Activated CD4-positive, alpha-beta T cell treated with anti-CD3 and anti-CD28 coated beads, Interleukin-2, amount 10 ng/mL, durations not matched to agents 7 days and 5 days (primary cell): ENCODE measurements at regions not wholly inside any gene's neighbourhood (a gene's known extent, or its start where the extent isn't known, plus 50 kb on each side); places are given as distances from the start of the nearest gene placed in this dataset.

Source experiments
- CTCF ChIA-PET: fragments of 350-600 bp; sonication (Branson Sonifier 250); formaldehyde crosslinking; loops from one replicate; lab custom pipeline; 2021; ENCODE audit warnings: antibody characterized with exemption; lab: Charles Lee
- POLR2A ChIA-PET: fragments of 350-600 bp; sonication (Branson Sonifier 250); formaldehyde crosslinking; loops from one replicate; lab custom pipeline; 2021; ENCODE audit warnings: antibody characterized with exemption; lab: Charles Lee
- DNase-seq: peaks from one replicate; pipeline ENCODE4 v3.0.0-alpha.2; 2020
- H3K27ac Mint-ChIP-seq: one replicate; pipeline ENCODE4 v1.8.0; 2021; ENCODE audit warnings: mild to moderate bottlenecking, moderate library complexity, mixed read lengths
- H3K27me3 Mint-ChIP-seq: one replicate; pipeline ENCODE4 v1.8.0; 2021; ENCODE audit warnings: mixed read lengths
- H3K36me3 Mint-ChIP-seq: one replicate; pipeline ENCODE4 v1.8.0; 2021; ENCODE audit warnings: low read depth, mixed read lengths
- H3K4me1 Mint-ChIP-seq: one replicate; pipeline ENCODE4 v1.8.0; 2021; ENCODE audit warnings: mixed read lengths
- H3K4me3 Mint-ChIP-seq: one replicate; pipeline ENCODE4 v1.8.0; 2021; ENCODE audit warnings: mild to moderate bottlenecking, moderate library complexity, mixed read lengths
- H3K9me3 Mint-ChIP-seq: one replicate; pipeline ENCODE4 v1.8.0; 2021; ENCODE audit warnings: mixed read lengths

DNA sequence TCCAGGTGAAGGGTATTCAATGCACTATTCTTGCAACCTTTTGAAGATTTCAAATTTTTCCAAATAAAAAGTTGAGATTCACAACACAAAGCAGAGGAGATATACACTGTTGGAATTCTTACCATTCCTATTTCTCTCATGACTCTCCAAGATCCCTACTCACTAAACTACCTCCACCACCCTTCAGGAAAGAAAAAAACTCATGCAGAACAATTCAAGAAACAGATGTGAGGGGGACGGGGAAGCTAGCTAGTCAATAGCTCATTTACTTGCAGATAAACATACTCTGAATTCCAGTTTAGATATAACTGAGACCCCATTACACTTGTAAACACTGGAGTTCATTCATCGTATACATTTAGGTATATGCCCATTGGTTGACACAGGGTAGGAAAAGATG lies 90.0 kb upstream of the SERP2 start:
- no peak for DNase-seq
- CTCF ChIA-PET, result no interaction called here
- peaks cover 15% of the 10 kb centered on the region for H3K27me3 Mint-ChIP-seq
- H3K27ac Mint-ChIP-seq, result no peak overlapping the region
- POLR2A ChIA-PET, result no interaction called here
- peaks cover 3% of the 10 kb centered on the region for H3K9me3 Mint-ChIP-seq
- H3K36me3 Mint-ChIP-seq, result no peaks in the 10 kb centered on the region
- no peak overlapping the region for H3K4me3 Mint-ChIP-seq
- no peaks in the 10 kb centered on the region for H3K4me1 Mint-ChIP-seq

DNA sequence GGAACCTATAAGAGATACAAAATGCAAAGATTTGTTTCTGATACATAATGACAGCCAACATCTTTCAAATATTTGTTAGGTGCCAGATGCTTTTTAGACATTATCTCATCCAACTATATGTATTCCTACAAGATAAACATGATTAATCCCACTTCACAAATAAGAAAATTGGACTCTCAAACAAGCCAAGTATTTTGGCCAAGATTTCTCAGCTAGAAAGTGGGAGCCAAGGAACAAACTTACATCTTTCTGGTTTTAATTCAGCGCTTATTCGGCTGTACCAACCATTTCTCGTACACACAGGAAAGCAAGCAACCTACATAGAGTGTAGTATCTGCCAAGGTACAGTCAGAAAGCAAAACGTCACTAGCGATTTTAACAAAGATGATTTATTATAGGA lies 85.7 kb upstream of the SERP2 start:
- CTCF ChIA-PET, result interaction anchor here (0.6 kb wide), 1 partner anchor 79 kb away, joined by 3 read pairs; no protein-coding TSS in a partner anchor
- Mint-ChIP-seq H3K36me3 (no peaks in the 10 kb centered on the region), H3K4me3 (no peak overlapping the region), H3K27ac (no peak overlapping the region), H3K9me3 (peaks cover 5% of the 10 kb centered on the region), H3K4me1 (peaks cover 2% of the 10 kb centered on the region), H3K27me3 (peaks cover 26% of the 10 kb centered on the region)
- POLR2A ChIA-PET, result no interaction called here
- DNase-seq, result no peak

GRCh38 chr13:44292545-44292944 lies 81.1 kb upstream of the SERP2 start:
- ChIA-PET POLR2A (no interaction called here), CTCF (no interaction called here)
- peaks cover 11% of the 10 kb centered on the region for H3K27me3 Mint-ChIP-seq
- peaks cover 14% of the 10 kb centered on the region for H3K4me1 Mint-ChIP-seq
- H3K9me3 Mint-ChIP-seq, result peaks cover 5% of the 10 kb centered on the region
- DNase-seq, result no peak
- H3K4me3 Mint-ChIP-seq, result no peak overlapping the region
- no peak overlapping the region for H3K27ac Mint-ChIP-seq
- H3K36me3 Mint-ChIP-seq, result no peaks in the 10 kb centered on the region

DNA sequence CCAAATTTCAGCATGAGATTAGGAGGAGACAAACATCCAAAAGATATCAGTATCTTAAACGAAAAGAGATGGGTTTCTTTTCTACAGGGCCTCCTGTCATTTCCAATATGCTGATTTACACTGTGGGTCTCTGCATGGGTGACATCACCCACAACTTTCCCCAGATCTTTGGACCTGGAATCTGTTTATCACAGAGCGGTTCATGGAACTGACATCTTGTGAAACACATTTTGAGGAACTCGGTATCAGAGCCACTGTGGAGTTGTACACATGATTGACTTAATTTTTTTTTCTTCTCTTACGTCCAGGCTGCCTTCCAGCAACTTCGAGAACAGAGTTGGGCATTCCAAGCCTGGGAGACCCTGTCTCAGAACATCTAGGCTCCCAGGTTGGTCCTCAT lies 80.2 kb upstream of the SERP2 start:
- Mint-ChIP-seq H3K27me3 (peaks cover 11% of the 10 kb centered on the region), H3K9me3 (peaks cover 5% of the 10 kb centered on the region), H3K4me1 (peaks cover 14% of the 10 kb centered on the region), H3K36me3 (no peaks in the 10 kb centered on the region), H3K27ac (no peak overlapping the region), H3K4me3 (no peak overlapping the region)
- POLR2A ChIA-PET, result no interaction called here
- CTCF ChIA-PET, result no interaction called here
- DNase-seq, result no peak

DNA sequence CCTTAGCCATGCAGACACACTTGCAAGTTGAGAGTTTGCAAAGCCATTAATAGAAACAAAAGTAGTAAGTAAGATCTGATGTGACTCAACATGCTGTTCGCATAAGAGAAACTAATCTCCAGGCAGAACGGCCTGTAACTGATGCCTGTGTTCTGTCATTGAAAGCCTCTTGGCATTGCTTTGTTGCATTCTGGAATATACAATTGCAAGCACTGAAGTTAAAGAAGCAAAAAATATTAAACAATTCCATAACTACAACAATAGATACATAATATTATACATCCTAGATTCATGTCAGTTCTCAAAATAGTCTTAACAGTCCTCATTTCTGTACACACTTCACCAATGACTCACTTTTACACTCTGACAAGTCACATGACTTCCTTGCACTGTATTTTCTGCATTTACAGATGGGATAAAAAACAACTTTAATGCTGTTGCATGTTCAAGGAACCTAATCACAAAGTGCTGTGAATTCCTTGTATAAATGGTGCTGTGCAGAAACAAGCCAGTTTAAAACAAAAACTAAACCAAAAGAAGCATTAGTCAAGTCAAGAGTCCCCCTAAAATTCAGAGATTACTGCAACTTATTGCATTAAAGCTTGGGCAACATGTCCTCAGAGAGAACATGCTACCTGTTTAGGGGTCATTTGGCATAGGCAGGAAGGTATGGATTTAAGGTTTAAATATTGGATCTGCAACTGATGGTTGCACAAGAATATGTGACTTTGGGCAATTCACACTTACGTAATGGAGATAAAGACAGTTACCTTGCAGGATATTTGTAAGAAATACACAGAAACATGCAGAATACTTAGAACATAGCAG lies 79.5 kb upstream of the SERP2 start:
- no peak overlapping the region for H3K4me3 Mint-ChIP-seq
- POLR2A ChIA-PET, result interaction anchor here (0.6 kb wide), 1 partner anchor 13 kb away, joined by 3 read pairs; no protein-coding TSS in a partner anchor
- H3K36me3 Mint-ChIP-seq, result no peaks in the 10 kb centered on the region
- CTCF ChIA-PET, result no interaction called here
- peaks cover 14% of the 10 kb centered on the region for H3K4me1 Mint-ChIP-seq
- no peak for DNase-seq
- H3K27ac Mint-ChIP-seq, result no peak overlapping the region
- H3K27me3 Mint-ChIP-seq, result peaks cover 11% of the 10 kb centered on the region
- peaks cover 5% of the 10 kb centered on the region for H3K9me3 Mint-ChIP-seq

DNA sequence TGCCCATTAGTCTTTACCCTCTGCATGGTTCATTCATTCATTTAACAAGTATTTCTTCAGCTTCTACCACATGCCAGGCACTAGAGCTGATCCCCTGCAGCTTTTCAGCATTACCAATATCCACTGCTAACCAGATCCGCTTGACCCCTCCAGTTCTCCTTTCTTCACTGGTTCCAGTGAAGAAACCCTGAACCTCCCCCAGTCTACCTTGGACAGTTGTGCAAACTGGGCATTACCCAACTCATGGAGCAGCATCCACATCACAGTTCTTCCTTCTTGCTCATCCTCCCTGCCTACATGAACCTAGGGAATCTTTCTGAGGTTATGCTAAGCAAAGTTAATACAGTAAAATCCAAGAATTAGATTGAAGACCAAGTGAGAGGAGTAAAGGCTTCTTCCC lies 78.7 kb upstream of the SERP2 start:
- Mint-ChIP-seq H3K27ac (no peak overlapping the region), H3K4me3 (no peak overlapping the region), H3K27me3 (peaks cover 10% of the 10 kb centered on the region), H3K9me3 (peaks cover 5% of the 10 kb centered on the region), H3K36me3 (no peaks in the 10 kb centered on the region), H3K4me1 (peaks cover 14% of the 10 kb centered on the region)
- CTCF ChIA-PET, result interaction anchor here (1.0 kb wide), 1 partner anchor 98 kb away, joined by 3 read pairs; no protein-coding TSS in a partner anchor
- POLR2A ChIA-PET, result interaction anchor here (0.6 kb wide), 1 partner anchor 14 kb away, joined by 3 read pairs; no protein-coding TSS in a partner anchor
- DNase-seq, result no peak

DNA sequence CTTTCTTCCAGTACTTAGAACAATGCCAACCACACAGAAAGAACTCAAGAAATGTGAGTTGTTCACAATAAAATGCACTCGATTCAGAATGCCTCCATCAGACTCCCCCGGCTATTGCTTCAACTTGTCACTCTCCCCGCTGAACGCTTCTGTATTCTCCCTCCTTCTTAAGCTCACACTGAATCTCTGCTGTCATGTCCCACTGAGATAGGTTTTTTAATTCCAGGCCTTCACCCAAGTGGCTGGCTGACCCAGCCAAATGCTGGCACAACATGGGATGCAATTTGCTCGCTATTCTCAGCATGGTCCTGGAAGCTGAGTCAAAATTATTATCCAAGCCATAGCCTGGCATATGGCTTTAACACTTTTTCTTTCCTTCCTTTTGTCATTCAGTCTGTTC lies 76.8 kb upstream of the SERP2 start:
- Mint-ChIP-seq H3K27ac (no peak overlapping the region), H3K27me3 (no peaks in the 10 kb centered on the region), H3K4me1 (peaks cover 25% of the 10 kb centered on the region), H3K9me3 (peaks cover 3% of the 10 kb centered on the region), H3K4me3 (no peak overlapping the region), H3K36me3 (no peaks in the 10 kb centered on the region)
- no peak for DNase-seq
- POLR2A ChIA-PET, result no interaction called here
- CTCF ChIA-PET, result no interaction called here

- DNase-seq, result no peak
- Mint-ChIP-seq H3K36me3 (no peaks in the 10 kb centered on the region), H3K27me3 (no peaks in the 10 kb centered on the region), H3K27ac (no peak overlapping the region), H3K4me1 (peaks cover 23% of the 10 kb centered on the region), H3K9me3 (peaks cover 2% of the 10 kb centered on the region), H3K4me3 (no peak overlapping the region)
- POLR2A ChIA-PET, result no interaction called here
- CTCF ChIA-PET, result no interaction called here
Measured at GRCh38 chr13:44298314-44298713, 75.3 kb upstream of the SERP2 start.

GRCh38 chr13:44299152-44299943 lies 74.3 kb upstream of the SERP2 start:
- ChIA-PET CTCF (no interaction called here), POLR2A (no interaction called here)
- H3K27me3 Mint-ChIP-seq, result no peaks in the 10 kb centered on the region
- H3K4me3 Mint-ChIP-seq, result no peak overlapping the region
- no peaks in the 10 kb centered on the region for H3K36me3 Mint-ChIP-seq
- DNase-seq, result no peak
- H3K4me1 Mint-ChIP-seq, result peaks cover 19% of the 10 kb centered on the region
- H3K27ac Mint-ChIP-seq, result no peak overlapping the region
- H3K9me3 Mint-ChIP-seq, result no peaks in the 10 kb centered on the region

GRCh38 chr13:44300895-44301638 lies 72.6 kb upstream of the SERP2 start:
- H3K36me3 Mint-ChIP-seq, result no peaks in the 10 kb centered on the region
- H3K4me3 Mint-ChIP-seq, result no peak overlapping the region
- H3K27me3 Mint-ChIP-seq, result no peaks in the 10 kb centered on the region
- H3K27ac Mint-ChIP-seq, result no peak overlapping the region
- POLR2A ChIA-PET, result no interaction called here
- DNase-seq, result no peak
- CTCF ChIA-PET, result no interaction called here
- H3K4me1 Mint-ChIP-seq, result peaks cover 18% of the 10 kb centered on the region
- no peaks in the 10 kb centered on the region for H3K9me3 Mint-ChIP-seq

DNA sequence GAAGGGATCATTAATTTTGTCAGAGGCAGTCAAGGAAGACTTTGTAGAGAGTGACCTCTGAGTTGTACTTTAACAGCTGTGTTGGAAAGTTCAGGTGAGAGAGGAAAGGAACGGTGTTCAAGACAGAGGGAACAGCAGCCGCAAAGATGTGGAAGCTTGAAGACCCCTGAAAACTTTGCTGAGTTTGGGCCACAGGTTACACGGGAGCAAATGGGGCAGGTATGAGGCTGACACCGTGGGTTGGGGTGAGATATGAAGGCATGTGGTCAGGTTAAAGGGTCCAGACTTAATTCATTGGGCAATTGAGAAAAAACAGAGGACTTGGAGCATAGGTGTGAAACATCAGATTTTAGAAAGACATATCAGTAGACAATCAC lies 72.0 kb upstream of the SERP2 start:
- Mint-ChIP-seq H3K27me3 (no peaks in the 10 kb centered on the region), H3K9me3 (no peaks in the 10 kb centered on the region), H3K4me1 (peaks cover 21% of the 10 kb centered on the region), H3K4me3 (no peak overlapping the region), H3K36me3 (no peaks in the 10 kb centered on the region), H3K27ac (no peak overlapping the region)
- CTCF ChIA-PET, result no interaction called here
- DNase-seq, result no peak
- POLR2A ChIA-PET, result interaction anchor here (0.7 kb wide), 1 partner anchor 686 kb away, joined by 3 read pairs; no protein-coding TSS in a partner anchor

DNA sequence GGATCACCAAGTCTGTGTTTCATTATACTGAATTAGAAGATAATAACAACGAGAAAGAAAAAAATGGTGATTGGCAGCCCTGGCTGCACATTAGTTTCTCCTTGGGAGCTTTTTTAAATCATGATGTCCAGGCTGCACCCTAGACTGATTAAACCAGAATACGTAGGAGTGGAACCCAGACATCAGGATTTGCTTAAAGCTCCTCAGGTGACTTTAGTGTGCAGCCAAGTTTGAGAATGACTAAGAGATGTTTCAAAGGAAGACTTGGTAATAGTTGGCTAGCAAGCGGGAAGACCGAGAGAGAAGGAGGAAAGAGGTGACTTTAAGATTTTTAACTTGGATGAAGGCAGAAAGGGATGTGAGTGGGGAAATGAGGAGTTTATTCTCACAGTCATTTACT lies 71.4 kb upstream of the SERP2 start:
- Mint-ChIP-seq H3K36me3 (no peaks in the 10 kb centered on the region), H3K4me1 (peaks cover 24% of the 10 kb centered on the region), H3K27me3 (no peaks in the 10 kb centered on the region), H3K4me3 (no peak overlapping the region), H3K9me3 (no peaks in the 10 kb centered on the region), H3K27ac (no peak overlapping the region)
- POLR2A ChIA-PET, result interaction anchor here (0.7 kb wide), 1 partner anchor 685 kb away, joined by 3 read pairs; no protein-coding TSS in a partner anchor
- CTCF ChIA-PET, result interaction anchor here (1.7 kb wide), 1 partner anchor 27 kb away, joined by 6 read pairs; no protein-coding TSS in a partner anchor
- no peak for DNase-seq
